PC-3 (cell line): ENCODE measurements at regions not wholly inside any gene's neighbourhood (a gene's known extent, or its start where the extent isn't known, plus 50 kb on each side); places are given as distances from the start of the nearest gene placed in this dataset.

Source experiments
- ATAC-seq: fragments of 200-7000 bp; cut with Tn5 transposase; 2 replicates; pipeline ENCODE4 v1.9.1; 2020; ENCODE audit warnings: mild to moderate bottlenecking, moderate library complexity
- BruUV-seq: library from RNA; stranded (reverse); fragments of 400-500 nt; replicated peaks from 2 replicates; lab custom pipeline; 2021; lab: Mats Ljungman, UMichigan
- CTCF ChIA-PET: fragments of 300-600 bp; sonication (Branson Sonifier 250); formaldehyde crosslinking; loops from one replicate; lab custom pipeline; 2022; ENCODE audit warnings: antibody characterized with exemption; lab: Charles Lee
- POLR2A ChIA-PET: fragments of 300-600 bp; sonication (Branson Sonifier 250); formaldehyde crosslinking; loops from one replicate; lab custom pipeline; 2022; ENCODE audit warnings: antibody characterized with exemption; ENCODE audit not compliant: unreplicated experiment; lab: Charles Lee
- DNase-seq: peaks from one replicate; pipeline ENCODE4 v3.0.0-alpha.2; 2015
- H2AFZ ChIP-seq: fragments of 300-600 bp; sonication (generic); 2 replicates; pipeline ENCODE4 v1.6.0; 2016; ENCODE audit warnings: antibody characterized with exemption, low read length
- H3F3A ChIP-seq: fragments of 300-600 bp; sonication (generic); one replicate; pipeline ENCODE4 v1.6.0; 2017; ENCODE audit warnings: antibody characterized with exemption, low read length, control low read depth, mild to moderate bottlenecking; ENCODE audit not compliant: unreplicated experiment
- H3K27ac ChIP-seq: fragments of 300-600 bp; sonication (generic); 2 replicates; pipeline ENCODE4 v1.5.1; 2016; ENCODE audit warnings: mild to moderate bottlenecking, low read length
- H3K27me3 ChIP-seq: fragments of 300-600 bp; sonication (generic); 2 replicates; pipeline ENCODE4 v1.6.1; 2016; ENCODE audit warnings: low read length, mixed read lengths
- H3K36me3 ChIP-seq: fragments of 300-600 bp; sonication (generic); 2 replicates; pipeline ENCODE4 v1.6.1; 2016; ENCODE audit warnings: low read depth, mixed run types, low read length, mixed read lengths
- H3K4me1 ChIP-seq: fragments of 300-600 bp; sonication (generic); 2 replicates; pipeline ENCODE4 v1.5.1; 2016; ENCODE audit warnings: low read length; ENCODE audit not compliant: insufficient read depth
- H3K4me2 ChIP-seq: fragments of 300-600 bp; sonication (generic); 2 replicates; pipeline ENCODE4 v1.6.0; 2016; ENCODE audit warnings: low read length
- H3K4me3 ChIP-seq: fragments of 300-600 bp; sonication (generic); 2 replicates; pipeline ENCODE4 v1.5.1; 2016; ENCODE audit warnings: mild to moderate bottlenecking, low read length, mixed read lengths
- H3K79me2 ChIP-seq: fragments of 300-600 bp; sonication (generic); 2 replicates; pipeline ENCODE4 v1.6.1; 2017; ENCODE audit warnings: low read length, mixed read lengths
- H3K9ac ChIP-seq: fragments of 300-600 bp; sonication (generic); 2 replicates; pipeline ENCODE4 v1.6.0; 2016; ENCODE audit warnings: mild to moderate bottlenecking, low read length
- H3K9me2 ChIP-seq: fragments of 300-600 bp; sonication (generic); replicated peaks from 2 replicates; pipeline ENCODE4 v1.6.1; 2016; ENCODE audit warnings: mixed run types, low read length, mixed read lengths
- H3K9me3 ChIP-seq: fragments of 300-600 bp; sonication (generic); 2 replicates; pipeline ENCODE4 v1.6.1; 2016; ENCODE audit warnings: low read length, mixed read lengths
- H4K20me1 ChIP-seq: fragments of 300-600 bp; sonication (generic); 2 replicates; pipeline ENCODE4 v1.6.1; 2016; ENCODE audit warnings: low read length, mixed read lengths
- EZH2 ChIP-seq: fragments of 300-600 bp; sonication (generic); IDR thresholded peaks from one replicate; pipeline ENCODE4 v1.6.1; 2017; ENCODE audit warnings: antibody characterized with exemption, mild to moderate bottlenecking, low read length; ENCODE audit not compliant: unreplicated experiment
- EZH2phosphoT487 ChIP-seq: fragments of 300-600 bp; sonication (generic); IDR thresholded peaks from 2 replicates; pipeline ENCODE4 v1.6.1; 2018; ENCODE audit warnings: mild to moderate bottlenecking, antibody characterized with exemption, low read length, borderline replicate concordance
- intact Hi-C: fragments of 100-400 bp; cut with micrococcal nuclease; formaldehyde crosslinking; loops from 2 replicates; pipeline ENCODE4 v1.9.0; 2023
- TF ChIP-seq, protein P1 (sequence below): fragments of 300-600 bp; sonication (generic); conservative IDR thresholded peaks from 2 replicates; pipeline ENCODE4 v1.5.1; 2017; ENCODE audit warnings: antibody characterized with exemption, low read depth, mild to moderate bottlenecking, low read length

DNA sequence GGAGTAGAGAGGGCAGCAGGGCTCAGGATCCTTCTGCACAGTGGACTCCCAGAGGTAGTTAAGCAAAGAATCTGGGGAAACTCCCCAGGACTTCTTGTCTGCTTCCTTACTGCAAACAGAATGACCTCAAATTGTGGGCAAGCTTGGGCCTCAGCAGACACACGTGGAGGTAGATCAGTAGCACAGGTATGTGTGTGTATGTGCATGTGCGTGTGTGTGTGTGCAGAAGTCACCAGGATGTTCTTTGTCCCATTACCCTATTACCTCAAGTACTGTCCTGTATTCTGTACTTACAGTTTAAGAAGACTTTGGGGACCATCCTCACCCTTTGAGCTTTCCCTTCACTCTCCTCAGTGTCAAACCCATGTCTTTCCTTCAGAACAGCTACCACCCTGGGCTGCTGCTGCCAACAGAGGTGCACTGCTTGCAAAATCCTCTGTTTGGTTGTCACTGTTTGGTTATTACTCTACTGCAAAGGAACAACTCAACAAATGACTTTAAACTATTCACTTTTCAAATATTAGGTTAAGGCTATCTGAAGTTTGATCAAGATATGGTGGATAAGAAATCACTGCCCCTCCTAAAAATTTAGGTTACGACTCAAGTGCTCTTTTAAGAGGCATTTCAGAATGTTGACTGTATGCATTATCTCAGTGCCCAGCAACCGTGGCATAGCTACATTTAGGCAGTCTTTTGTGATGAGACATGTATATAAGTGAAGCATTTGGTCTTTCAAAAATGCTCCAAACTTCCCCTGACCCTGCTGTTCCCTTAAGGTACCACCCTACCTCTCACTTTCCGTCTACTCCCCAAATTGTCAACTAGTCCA, 78.2 kb upstream of the MBIP start:
- Histone ChIP-seq H2AFZ (no peak overlapping the region), H4K20me1 (no peaks in the 10 kb centered on the region), H3F3A (no peaks in the 10 kb centered on the region), H3K79me2 (no peaks in the 10 kb centered on the region), H3K9ac (no peak overlapping the region), H3K9me2 (no peaks in the 10 kb centered on the region), H3K4me3 (no peak overlapping the region), H3K4me1 (no peaks in the 10 kb centered on the region), H3K9me3 (no peaks in the 10 kb centered on the region), H3K4me2 (no peak overlapping the region), H3K27me3 (peaks cover 31% of the 10 kb centered on the region), H3K36me3 (no peaks in the 10 kb centered on the region), H3K27ac (no peak overlapping the region)
- BruUV-seq = no TSS peak
- DNase-seq (no peak), ATAC-seq (no peak)
- POLR2A ChIA-PET = interaction anchor here (0.5 kb wide), 1 partner anchor 221 kb away, joined by 3 read pairs; no protein-coding TSS in a partner anchor
- intact Hi-C loops = no loop called here
- no peak for TF ChIP-seq EZH2
- TF ChIP-seq EZH2phosphoT487 = no peak
- CTCF ChIA-PET = no interaction called here

DNA sequence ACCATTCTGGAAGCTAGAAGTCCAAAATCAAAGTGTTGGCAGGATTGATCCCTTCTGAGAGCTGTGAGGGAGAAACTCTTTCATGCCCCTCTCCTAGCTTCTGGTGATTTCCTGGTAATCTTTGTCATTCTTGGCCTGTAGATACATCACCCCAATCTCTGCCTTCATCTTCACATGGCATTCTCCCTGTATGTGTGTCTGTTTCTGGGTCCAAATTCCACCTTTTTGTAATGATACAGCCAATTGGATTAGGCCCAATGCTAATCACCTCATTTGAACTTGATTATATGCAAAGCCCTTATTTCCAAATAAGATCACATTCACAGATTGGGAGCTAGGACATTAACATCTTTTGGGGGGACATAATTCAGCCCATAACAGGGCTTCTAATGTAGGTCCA, 76.9 kb upstream of the MBIP start:
- H3K9me2 ChIP-seq = no peaks in the 10 kb centered on the region
- ATAC-seq (no peak), DNase-seq (no peak)
- no peak for TF ChIP-seq EZH2
- TF ChIP-seq, protein P1, sequence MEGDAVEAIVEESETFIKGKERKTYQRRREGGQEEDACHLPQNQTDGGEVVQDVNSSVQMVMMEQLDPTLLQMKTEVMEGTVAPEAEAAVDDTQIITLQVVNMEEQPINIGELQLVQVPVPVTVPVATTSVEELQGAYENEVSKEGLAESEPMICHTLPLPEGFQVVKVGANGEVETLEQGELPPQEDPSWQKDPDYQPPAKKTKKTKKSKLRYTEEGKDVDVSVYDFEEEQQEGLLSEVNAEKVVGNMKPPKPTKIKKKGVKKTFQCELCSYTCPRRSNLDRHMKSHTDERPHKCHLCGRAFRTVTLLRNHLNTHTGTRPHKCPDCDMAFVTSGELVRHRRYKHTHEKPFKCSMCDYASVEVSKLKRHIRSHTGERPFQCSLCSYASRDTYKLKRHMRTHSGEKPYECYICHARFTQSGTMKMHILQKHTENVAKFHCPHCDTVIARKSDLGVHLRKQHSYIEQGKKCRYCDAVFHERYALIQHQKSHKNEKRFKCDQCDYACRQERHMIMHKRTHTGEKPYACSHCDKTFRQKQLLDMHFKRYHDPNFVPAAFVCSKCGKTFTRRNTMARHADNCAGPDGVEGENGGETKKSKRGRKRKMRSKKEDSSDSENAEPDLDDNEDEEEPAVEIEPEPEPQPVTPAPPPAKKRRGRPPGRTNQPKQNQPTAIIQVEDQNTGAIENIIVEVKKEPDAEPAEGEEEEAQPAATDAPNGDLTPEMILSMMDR = no peak
- TF ChIP-seq EZH2phosphoT487 = no peak
- H4K20me1 ChIP-seq = no peaks in the 10 kb centered on the region
- no peaks in the 10 kb centered on the region for H3K36me3 ChIP-seq
- no peak overlapping the region for H2AFZ ChIP-seq
- POLR2A ChIA-PET = no interaction called here
- intact Hi-C loops = no loop called here
- no TSS peak for BruUV-seq
- H3K4me1 ChIP-seq = no peaks in the 10 kb centered on the region
- peaks cover 34% of the 10 kb centered on the region for H3K27me3 ChIP-seq
- no peak overlapping the region for H3K4me2 ChIP-seq
- H3K4me3 ChIP-seq = no peak overlapping the region
- no peak overlapping the region for H3K9ac ChIP-seq
- CTCF ChIA-PET = no interaction called here
- H3K79me2 ChIP-seq = no peaks in the 10 kb centered on the region
- H3K27ac ChIP-seq = no peak overlapping the region
- H3F3A ChIP-seq = no peaks in the 10 kb centered on the region
- no peaks in the 10 kb centered on the region for H3K9me3 ChIP-seq

DNA sequence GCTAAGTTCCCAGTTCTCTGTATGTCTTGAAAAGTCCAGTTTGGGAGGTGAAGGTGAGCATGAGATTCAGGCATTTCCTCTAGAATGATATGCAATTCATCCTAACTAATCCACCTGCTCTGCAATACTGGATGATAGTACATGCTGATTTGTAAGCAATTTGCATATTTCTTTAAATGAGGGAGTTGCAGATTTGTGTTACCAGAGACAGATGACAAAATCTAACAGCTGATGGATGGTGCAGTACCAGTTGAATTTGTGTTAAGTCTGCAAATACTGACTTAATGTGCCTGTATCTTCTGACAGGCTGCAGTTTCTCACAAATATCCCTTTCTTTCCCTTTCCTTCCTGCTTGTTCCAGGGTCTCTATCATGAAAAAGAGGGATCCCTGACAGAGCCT, 76.4 kb upstream of the MBIP start:
- intact Hi-C loops = no loop called here
- Histone ChIP-seq H3K27ac (no peak overlapping the region), H3K4me3 (no peak overlapping the region), H3K4me2 (no peak overlapping the region), H3F3A (no peaks in the 10 kb centered on the region), H3K27me3 (peaks cover 30% of the 10 kb centered on the region), H3K9ac (no peak overlapping the region), H3K9me2 (no peaks in the 10 kb centered on the region), H4K20me1 (no peaks in the 10 kb centered on the region), H3K36me3 (no peaks in the 10 kb centered on the region), H3K4me1 (no peaks in the 10 kb centered on the region), H3K79me2 (no peaks in the 10 kb centered on the region), H2AFZ (no peak overlapping the region), H3K9me3 (no peaks in the 10 kb centered on the region)
- POLR2A ChIA-PET = no interaction called here
- no peak for TF ChIP-seq EZH2phosphoT487
- BruUV-seq = no TSS peak
- CTCF ChIA-PET = no interaction called here
- DNase-seq = no peak
- no peak for ATAC-seq
